HG02798 (cell line): ENCODE measurements at regions not wholly inside any gene's neighbourhood (a gene's known extent, or its start where the extent isn't known, plus 50 kb on each side); places are given as distances from the start of the nearest gene placed in this dataset.
"Not testable (repeated sequence)": the region's sequence is repeated elsewhere in the genome, so short reads cannot be mapped to it uniquely, and the experiment has no call there.

Source experiments
- ATAC-seq: cut with Tn5 transposase; IDR thresholded peaks from one replicate; pipeline ENCODE4 v1.9.1; 2021; ENCODE audit warnings: mild to moderate bottlenecking; ENCODE audit not compliant: unreplicated experiment, poor library complexity

GRCh38 chr6:168949981-168950857 lies 303.4 kb downstream of the THBS2 start:
- ATAC-seq = no peak

GRCh38 chr6:168948990-168949531 lies 304.6 kb downstream of the THBS2 start:
- ATAC-seq = no peak

GRCh38 chr6:168948002-168948401 lies 305.6 kb downstream of the THBS2 start:
- no peak for ATAC-seq

- ATAC-seq = no peak
These were observed 310.3 kb downstream of the THBS2 start for GRCh38 chr6:168943231-168943905.

GRCh38 chr6:168942646-168943045 lies 311.0 kb downstream of the THBS2 start:
- no peak for ATAC-seq

- ATAC-seq = no peak
These were observed 312.6 kb downstream of the THBS2 start for GRCh38 chr6:168941036-168941435.

GRCh38 chr6:168939796-168940195 lies 313.9 kb downstream of the THBS2 start:
- ATAC-seq = no peak

- no peak for ATAC-seq
These were observed 314.6 kb downstream of the THBS2 start for GRCh38 chr6:168939041-168939440.

GRCh38 chr6:168938546-168938945 lies 315.1 kb downstream of the THBS2 start:
- ATAC-seq = no peak

- no peak for ATAC-seq
These were observed 316.6 kb downstream of the THBS2 start for GRCh38 chr6:168937054-168937453.

GRCh38 chr6:168935628-168936010 lies 318.0 kb downstream of the THBS2 start:
- ATAC-seq = no peak

- ATAC-seq = no peak
These were observed 318.7 kb downstream of the THBS2 start for GRCh38 chr6:168934660-168935627.

- not testable (repeated sequence) for ATAC-seq
These were observed 321.5 kb downstream of the THBS2 start for GRCh38 chr6:168932171-168932570.

GRCh38 chr6:168931072-168931471 lies 322.6 kb downstream of the THBS2 start:
- ATAC-seq = not testable (repeated sequence)

GRCh38 chr6:168929871-168930450 lies 323.7 kb downstream of the THBS2 start:
- no peak for ATAC-seq

- no peak for ATAC-seq
These were observed 325.6 kb downstream of the THBS2 start for GRCh38 chr6:168928012-168928411.

- ATAC-seq = no peak
These were observed 326.6 kb downstream of the THBS2 start for GRCh38 chr6:168927026-168927425.

- ATAC-seq = no peak
These were observed 327.3 kb downstream of the THBS2 start for GRCh38 chr6:168926306-168926705.

- no peak for ATAC-seq
These were observed 328.0 kb downstream of the THBS2 start for GRCh38 chr6:168925671-168926070.

GRCh38 chr6:168923171-168923570 lies 330.5 kb downstream of the THBS2 start:
- ATAC-seq = no peak
